ENCODE measurements at regions not wholly inside any gene's neighbourhood (a gene's known extent, or its start where the extent isn't known, plus 50 kb on each side); places are given as distances from the start of the nearest gene placed in this dataset.

DNA sequence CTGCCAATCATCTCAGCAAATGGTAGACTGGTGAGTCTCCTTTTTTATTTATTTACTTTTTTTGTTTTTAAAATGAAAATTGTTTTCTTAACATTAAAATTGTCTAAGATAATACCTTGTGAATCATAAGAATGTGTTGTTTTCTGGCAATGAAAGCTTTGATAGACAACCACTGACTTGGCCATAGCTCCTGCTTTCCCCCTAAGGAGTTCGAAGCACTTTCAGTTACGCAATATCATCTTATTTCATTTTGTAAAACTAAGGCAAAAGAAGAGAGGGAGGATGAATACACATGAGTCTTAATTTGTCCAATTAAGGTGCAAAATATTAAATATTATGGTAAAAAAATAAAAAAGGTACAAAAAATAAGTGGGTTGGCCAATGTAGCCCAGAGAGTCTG, 74.8 kb upstream of the PLCL2 start:
- H3K9me3 Mint-ChIP-seq = no peaks in the 10 kb centered on the region
- no peaks in the 10 kb centered on the region for H3K27me3 Mint-ChIP-seq (ENCODE audit: insufficient read depth)
- WGBS, 2 experiments (ENCODE audit: insufficient coverage in 1 of 2, insufficient read length in 1 of 2) = 100% methylated on average over 2 of the region's 2 CpGs
- no peak for DNase-seq
- peaks cover 12% of the 10 kb centered on the region for H3K4me1 Mint-ChIP-seq
- H3K27me3 ChIP-seq (ENCODE audit: control insufficient read depth, insufficient read depth, low read length, poor library complexity, severe bottlenecking) = no peaks in the 10 kb centered on the region
- no peak overlapping the region for H3K4me3 ChIP-seq (ENCODE audit: low read length)
- no peaks in the 10 kb centered on the region for H3K36me3 ChIP-seq (ENCODE audit: control insufficient read depth, insufficient read depth, low read length)
- H3K27ac ChIP-seq (ENCODE audit: low read depth, low read length) = no peak overlapping the region
- no peaks in the 10 kb centered on the region for H3K4me1 ChIP-seq (ENCODE audit: control insufficient read depth, insufficient read depth, low read length)
- no peak overlapping the region for H3K27ac Mint-ChIP-seq
- no peaks in the 10 kb centered on the region for H3K9me3 ChIP-seq (ENCODE audit: control insufficient read depth, low read length)
- no peak overlapping the region for H3K4me3 Mint-ChIP-seq
- TF ChIP-seq, protein P1, sequence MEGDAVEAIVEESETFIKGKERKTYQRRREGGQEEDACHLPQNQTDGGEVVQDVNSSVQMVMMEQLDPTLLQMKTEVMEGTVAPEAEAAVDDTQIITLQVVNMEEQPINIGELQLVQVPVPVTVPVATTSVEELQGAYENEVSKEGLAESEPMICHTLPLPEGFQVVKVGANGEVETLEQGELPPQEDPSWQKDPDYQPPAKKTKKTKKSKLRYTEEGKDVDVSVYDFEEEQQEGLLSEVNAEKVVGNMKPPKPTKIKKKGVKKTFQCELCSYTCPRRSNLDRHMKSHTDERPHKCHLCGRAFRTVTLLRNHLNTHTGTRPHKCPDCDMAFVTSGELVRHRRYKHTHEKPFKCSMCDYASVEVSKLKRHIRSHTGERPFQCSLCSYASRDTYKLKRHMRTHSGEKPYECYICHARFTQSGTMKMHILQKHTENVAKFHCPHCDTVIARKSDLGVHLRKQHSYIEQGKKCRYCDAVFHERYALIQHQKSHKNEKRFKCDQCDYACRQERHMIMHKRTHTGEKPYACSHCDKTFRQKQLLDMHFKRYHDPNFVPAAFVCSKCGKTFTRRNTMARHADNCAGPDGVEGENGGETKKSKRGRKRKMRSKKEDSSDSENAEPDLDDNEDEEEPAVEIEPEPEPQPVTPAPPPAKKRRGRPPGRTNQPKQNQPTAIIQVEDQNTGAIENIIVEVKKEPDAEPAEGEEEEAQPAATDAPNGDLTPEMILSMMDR (conservative IDR thresholded peaks at IDR 0.05) = no peak
- no peak overlapping the region for H3K9ac ChIP-seq (ENCODE audit: extremely low read depth, low read length, poor library complexity, severe bottlenecking)
- no peaks in the 10 kb centered on the region for H3K36me3 Mint-ChIP-seq (ENCODE audit: low read depth)

DNA sequence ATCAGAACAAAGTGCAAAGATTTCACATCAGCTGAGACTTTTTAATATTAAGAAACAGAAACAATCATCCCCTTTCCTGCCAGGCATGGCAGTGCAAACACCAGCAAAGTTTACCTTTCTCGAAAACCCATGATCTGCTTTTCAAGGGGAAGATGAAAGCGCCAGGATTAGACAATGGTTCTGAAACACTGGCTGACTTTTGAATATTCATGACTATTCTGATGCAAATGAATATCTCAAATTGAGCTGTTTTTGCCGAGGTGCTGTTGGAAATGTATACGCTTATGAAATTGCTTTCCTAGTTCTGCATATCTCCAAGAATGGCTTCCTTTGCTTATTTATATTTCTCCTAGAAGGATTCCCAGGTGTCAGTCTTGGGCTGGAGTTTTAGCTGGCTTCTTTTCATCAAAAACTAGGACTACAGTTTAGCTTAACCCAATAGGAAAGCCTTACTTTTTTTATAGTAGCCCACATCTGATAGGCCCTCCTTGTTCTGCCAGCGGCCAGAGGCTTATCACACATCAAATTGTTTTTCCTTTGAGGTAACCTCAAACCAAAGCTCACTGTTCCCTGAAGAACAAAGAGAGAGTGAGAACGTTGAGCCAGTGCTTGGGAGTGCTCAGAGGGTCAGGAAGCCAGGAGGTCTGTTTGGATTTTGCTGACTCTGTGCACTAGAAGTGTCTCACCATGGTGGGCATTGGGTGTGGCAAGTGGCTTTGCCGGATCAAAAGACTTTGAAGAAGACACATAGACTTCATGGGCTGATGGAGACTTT, 74.0 kb upstream of the PLCL2 start:
- WGBS, 2 experiments (ENCODE audit: insufficient coverage in 1 of 2, insufficient read length in 1 of 2) = 67 to 77% methylated on average over 6 to 7 of the region's 7 CpGs
- peak overlapping the region; percentile 39 for H3K27ac Mint-ChIP-seq
- H3K36me3 ChIP-seq (ENCODE audit: control insufficient read depth, insufficient read depth, low read length) = no peaks in the 10 kb centered on the region

DNA sequence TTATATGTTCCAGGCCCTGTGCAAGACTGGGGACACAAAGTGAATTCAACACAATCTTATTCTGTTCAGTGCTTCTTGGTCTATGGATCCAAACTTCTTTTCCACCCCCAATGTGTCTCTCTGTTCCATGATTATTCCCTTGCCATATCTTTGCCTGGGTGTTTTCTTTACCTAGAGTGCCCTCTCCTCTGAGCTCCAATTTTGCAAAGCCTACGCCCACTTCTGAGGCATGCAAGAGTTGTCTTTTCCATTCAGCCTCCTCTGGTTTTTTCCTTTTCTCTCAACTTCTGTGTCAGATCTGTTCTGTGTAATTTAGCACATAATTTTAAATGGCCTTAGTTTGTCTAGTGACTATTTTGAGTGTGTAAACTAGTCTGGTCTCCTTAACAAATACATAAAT, 72.8 kb upstream of the PLCL2 start:
- no peak overlapping the region for H3K4me3 ChIP-seq (ENCODE audit: low read length)
- peaks cover 2% of the 10 kb centered on the region for H3K9me3 Mint-ChIP-seq
- no peaks in the 10 kb centered on the region for H3K27me3 ChIP-seq (ENCODE audit: control insufficient read depth, insufficient read depth, low read length, poor library complexity, severe bottlenecking)
- H3K27ac ChIP-seq (ENCODE audit: low read depth, low read length) = no peak overlapping the region
- H3K27me3 Mint-ChIP-seq (ENCODE audit: insufficient read depth) = no peaks in the 10 kb centered on the region
- no peaks in the 10 kb centered on the region for H3K9me3 ChIP-seq (ENCODE audit: control insufficient read depth, low read length)
- TF ChIP-seq, protein P1 (conservative IDR thresholded peaks at IDR 0.05) = no peak
- H3K9ac ChIP-seq (ENCODE audit: extremely low read depth, low read length, poor library complexity, severe bottlenecking) = no peak overlapping the region
- H3K4me1 ChIP-seq (ENCODE audit: control insufficient read depth, insufficient read depth, low read length) = no peaks in the 10 kb centered on the region
- H3K4me3 Mint-ChIP-seq = no peak overlapping the region
- peaks cover 12% of the 10 kb centered on the region for H3K4me1 Mint-ChIP-seq
- DNase-seq = no peak
- WGBS, 2 experiments (ENCODE audit: insufficient coverage in 1 of 2, insufficient read length in 1 of 2) = 83 to 100% methylated on average over 1 of the region's 1 CpG
- H3K27ac Mint-ChIP-seq = no peak overlapping the region
- H3K36me3 ChIP-seq (ENCODE audit: control insufficient read depth, insufficient read depth, low read length) = no peaks in the 10 kb centered on the region
- H3K36me3 Mint-ChIP-seq (ENCODE audit: low read depth) = no peaks in the 10 kb centered on the region

More for the DNA sequence above, 74.0 kb upstream of the PLCL2 start:
- peaks cover 2% of the 10 kb centered on the region for H3K9me3 Mint-ChIP-seq
- no peaks in the 10 kb centered on the region for H3K27me3 Mint-ChIP-seq (ENCODE audit: insufficient read depth)
- DNase-seq = peak; percentile 44
- Histone ChIP-seq H3K27me3 (ENCODE audit: control insufficient read depth, insufficient read depth, low read length, poor library complexity, severe bottlenecking) (no peaks in the 10 kb centered on the region), H3K4me1 (ENCODE audit: control insufficient read depth, insufficient read depth, low read length) (no peaks in the 10 kb centered on the region), H3K9ac (ENCODE audit: extremely low read depth, low read length, poor library complexity, severe bottlenecking) (no peak overlapping the region), H3K27ac (ENCODE audit: low read depth, low read length) (no peak overlapping the region), H3K9me3 (ENCODE audit: control insufficient read depth, low read length) (no peaks in the 10 kb centered on the region), H3K4me3 (ENCODE audit: low read length) (no peak overlapping the region)
- peaks cover 12% of the 10 kb centered on the region for H3K4me1 Mint-ChIP-seq
- no peak overlapping the region for H3K4me3 Mint-ChIP-seq
- TF ChIP-seq, protein P1 (conservative IDR thresholded peaks at IDR 0.05) = no peak
- no peaks in the 10 kb centered on the region for H3K36me3 Mint-ChIP-seq (ENCODE audit: low read depth)
